AG10803 (cell line): ENCODE measurements at regions not wholly inside any gene's neighbourhood (a gene's known extent, or its start where the extent isn't known, plus 50 kb on each side); places are given as distances from the start of the nearest gene placed in this dataset.

ENCODE experiments used
- DNase-seq: peaks from one replicate; pipeline ENCODE4 v3.0.0; 2010; ENCODE audit warnings: low read depth
- H3K4me3 ChIP-seq: 2 replicates; pipeline ENCODE4 v1.5.1; 2011; ENCODE audit warnings: mild to moderate bottlenecking, low read length, control low read depth
- TF ChIP-seq, protein P1 (sequence below): conservative IDR thresholded peaks from 2 replicates; pipeline ENCODE4 v1.5.1; 2011; ENCODE audit warnings: mild to moderate bottlenecking, low read length, control low read depth, inconsistent platforms

DNA sequence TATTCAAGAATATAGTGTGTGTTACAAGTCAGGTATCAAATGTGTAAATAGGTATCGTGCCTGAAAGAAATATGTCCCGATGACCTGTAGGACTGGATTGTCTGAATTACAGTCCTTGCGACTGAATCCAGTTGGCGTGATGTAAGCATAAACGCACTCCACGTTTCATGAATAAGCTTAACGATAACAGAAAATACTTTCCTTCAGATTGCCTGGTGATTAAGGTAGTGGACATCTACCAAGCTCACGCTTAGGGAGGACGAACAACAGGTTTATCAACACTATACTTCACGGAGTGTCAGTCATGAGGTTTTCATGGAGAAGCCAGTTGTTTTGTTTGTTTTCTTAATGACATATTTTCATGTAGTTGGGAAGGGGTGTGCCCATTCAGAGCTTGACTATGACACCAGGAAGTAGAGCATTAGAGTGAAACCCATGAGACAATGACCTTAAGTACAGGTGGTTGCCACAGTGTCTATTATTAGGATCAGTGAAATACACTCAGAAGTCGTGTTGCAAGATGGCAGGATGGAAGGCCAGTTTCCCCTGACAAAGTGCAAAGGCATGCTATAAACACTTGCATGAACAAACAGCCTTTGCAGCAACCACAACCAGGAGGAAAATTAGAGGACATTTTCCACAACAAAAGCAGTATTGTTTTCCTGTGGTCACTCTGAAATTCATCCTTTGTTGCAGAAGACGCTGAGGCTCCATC is 305.8 kb upstream of the PRDM1 start:
- DNase-seq, result peak; percentile 73

DNA sequence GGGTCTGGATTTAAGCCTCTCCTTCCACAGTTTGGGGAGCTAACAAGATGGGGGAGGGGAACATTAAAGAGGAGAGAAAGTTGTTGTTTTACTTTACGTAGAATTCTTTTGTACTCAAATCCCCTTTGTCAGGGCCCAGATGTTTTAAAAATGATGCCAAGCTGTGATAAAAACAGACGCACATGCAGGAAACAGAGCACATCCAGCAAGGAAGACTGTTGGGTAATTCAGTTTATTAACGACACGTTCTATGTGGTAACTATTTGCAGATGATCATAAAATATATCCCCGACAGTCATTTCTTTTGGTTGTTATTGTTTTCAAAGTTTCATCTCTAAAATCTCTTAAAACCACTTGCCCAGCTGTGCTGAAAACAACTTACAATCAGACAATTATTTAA is 307.0 kb upstream of the PRDM1 start:
- TF ChIP-seq, protein P1, sequence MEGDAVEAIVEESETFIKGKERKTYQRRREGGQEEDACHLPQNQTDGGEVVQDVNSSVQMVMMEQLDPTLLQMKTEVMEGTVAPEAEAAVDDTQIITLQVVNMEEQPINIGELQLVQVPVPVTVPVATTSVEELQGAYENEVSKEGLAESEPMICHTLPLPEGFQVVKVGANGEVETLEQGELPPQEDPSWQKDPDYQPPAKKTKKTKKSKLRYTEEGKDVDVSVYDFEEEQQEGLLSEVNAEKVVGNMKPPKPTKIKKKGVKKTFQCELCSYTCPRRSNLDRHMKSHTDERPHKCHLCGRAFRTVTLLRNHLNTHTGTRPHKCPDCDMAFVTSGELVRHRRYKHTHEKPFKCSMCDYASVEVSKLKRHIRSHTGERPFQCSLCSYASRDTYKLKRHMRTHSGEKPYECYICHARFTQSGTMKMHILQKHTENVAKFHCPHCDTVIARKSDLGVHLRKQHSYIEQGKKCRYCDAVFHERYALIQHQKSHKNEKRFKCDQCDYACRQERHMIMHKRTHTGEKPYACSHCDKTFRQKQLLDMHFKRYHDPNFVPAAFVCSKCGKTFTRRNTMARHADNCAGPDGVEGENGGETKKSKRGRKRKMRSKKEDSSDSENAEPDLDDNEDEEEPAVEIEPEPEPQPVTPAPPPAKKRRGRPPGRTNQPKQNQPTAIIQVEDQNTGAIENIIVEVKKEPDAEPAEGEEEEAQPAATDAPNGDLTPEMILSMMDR, result no peak
- H3K4me3 ChIP-seq, result no peak overlapping the region
- peak; percentile 84 for DNase-seq

More for the DNA sequence above, 305.8 kb upstream of the PRDM1 start:
- no peak overlapping the region for H3K4me3 ChIP-seq
- TF ChIP-seq, protein P1, result no peak

DNA sequence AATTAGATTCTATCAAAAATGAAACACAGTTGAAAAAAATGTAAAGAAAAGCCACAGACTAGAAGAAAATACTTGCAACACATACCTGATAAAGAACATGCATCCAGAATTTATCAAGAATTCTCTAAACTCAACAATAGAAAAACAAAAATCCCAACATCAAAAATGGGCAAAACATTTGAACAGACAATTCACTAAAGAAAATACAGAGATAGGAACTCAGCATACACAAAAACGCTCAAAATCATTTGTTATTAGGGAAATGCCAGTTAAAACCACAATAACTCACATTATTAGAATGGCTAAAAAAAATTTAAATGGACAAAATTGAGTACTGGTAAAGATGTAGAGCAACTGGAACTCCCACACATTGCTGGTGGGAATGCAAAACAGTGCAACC is 311.0 kb upstream of the PRDM1 start:
- TF ChIP-seq, protein P1, result no peak
- DNase-seq, result no peak
- H3K4me3 ChIP-seq, result no peak overlapping the region

DNA sequence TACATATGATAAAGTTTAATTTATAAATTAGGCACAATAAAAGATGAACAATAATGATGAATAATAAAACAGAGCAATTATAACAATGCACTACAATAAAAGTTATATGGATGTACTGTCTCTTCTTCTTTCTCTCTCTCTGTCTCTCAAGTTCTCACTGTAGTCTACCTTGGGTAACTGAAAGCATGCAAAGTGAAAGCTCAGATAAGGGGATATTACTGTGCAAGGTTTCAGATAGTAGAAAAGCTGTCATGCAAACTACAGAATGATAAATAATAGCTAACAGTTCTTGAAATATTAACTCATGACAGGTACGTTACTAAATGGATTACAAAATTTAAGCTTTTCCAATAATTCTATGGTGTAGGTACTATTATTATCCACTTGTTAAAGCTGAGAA is 311.9 kb upstream of the PRDM1 start:
- no peak for DNase-seq
- TF ChIP-seq, protein P1, result no peak
- no peak overlapping the region for H3K4me3 ChIP-seq

DNA sequence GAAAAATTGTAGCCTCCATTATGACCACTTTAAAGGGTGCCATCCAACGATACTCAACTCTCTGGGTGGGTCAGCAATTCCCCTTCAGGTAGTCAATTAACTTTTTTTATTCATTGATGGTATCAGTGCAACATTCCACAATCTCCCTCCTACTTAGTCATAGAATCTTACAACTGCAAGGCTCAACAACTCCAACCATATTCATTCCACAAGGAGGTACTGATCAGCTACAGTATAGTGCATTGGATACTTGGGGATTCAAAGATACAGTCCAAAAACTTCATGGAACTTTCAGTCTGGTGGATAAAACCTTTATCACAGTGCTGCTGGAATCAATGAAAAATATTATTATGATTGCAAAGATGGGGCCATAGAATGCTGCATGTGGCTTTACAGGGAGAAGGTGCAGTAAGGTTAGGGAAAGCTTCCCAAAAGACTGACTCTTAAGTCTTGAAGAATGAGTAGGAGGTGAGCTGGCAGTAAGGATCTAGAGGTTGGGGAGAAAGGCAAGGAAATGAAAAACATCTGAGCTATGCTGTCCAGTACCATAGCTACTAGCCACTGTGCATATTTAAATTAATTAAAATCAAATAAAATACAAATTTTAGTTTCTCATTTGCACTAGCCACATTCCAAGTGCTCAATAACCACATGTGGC is 314.7 kb upstream of the PRDM1 start:
- H3K4me3 ChIP-seq, result no peak overlapping the region
- peak; percentile 70 for DNase-seq
- TF ChIP-seq, protein P1, result 0 out of 2 replicates have a peak, but pooled peaks have one; percentile 7

DNA sequence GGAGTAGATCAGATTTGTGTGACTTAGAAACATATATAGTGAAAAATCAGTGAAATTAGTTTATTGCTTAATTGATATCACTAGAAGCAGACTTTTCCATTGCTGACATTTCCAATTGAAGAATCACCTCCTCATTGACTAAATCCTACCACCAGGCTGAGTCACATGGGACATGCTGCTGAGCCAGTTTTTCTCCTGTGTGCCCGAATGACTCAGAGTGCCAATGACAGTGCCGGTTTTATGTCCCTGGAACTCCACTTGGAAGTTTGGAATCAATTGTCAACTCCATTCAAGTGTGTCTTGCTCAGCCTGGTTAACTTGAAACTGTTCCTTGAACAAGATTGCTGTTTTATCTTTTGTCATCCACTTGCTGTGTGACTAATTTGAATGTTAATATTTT is 316.1 kb upstream of the PRDM1 start:
- DNase-seq, result peak; percentile 47
- TF ChIP-seq, protein P1, result peak; percentile 5; the same call in 1 of the 2 replicates

DNA sequence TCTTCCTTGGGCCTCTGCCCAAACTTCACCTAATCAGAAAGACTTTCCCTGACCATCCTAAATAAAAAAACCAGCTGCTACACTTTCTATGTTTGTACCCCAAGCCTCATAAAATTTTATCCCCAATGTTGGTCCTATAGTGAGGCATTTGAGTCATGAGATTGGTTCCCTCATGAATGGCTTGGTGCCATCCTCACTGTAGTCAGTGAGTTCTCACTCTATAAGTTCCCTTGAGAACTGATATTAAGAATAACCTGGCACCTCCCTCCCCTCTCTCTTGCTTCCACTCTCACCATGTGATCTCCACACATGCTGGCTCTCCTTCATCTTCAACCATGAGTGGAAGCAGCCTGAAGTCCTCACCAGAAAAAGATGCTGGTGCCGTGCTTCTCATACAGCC is 316.9 kb upstream of the PRDM1 start:
- no peak overlapping the region for H3K4me3 ChIP-seq
- TF ChIP-seq, protein P1, result no peak
- no peak for DNase-seq

More for the DNA sequence above, 316.1 kb upstream of the PRDM1 start:
- no peak overlapping the region for H3K4me3 ChIP-seq
